A673 (cell line): ENCODE measurements at regions not wholly inside any gene's neighbourhood (a gene's known extent, or its start where the extent isn't known, plus 50 kb on each side); places are given as distances from the start of the nearest gene placed in this dataset.

Source experiments
- BruUV-seq: library from RNA; stranded (reverse); fragments of 400-500 nt; replicated peaks from 2 replicates; lab custom pipeline; 2021; lab: Mats Ljungman, UMichigan
- CTCF ChIA-PET: fragments of 300-600 bp; sonication (Branson Sonifier 250); formaldehyde crosslinking; loops from one replicate; lab custom pipeline; 2022; ENCODE audit warnings: antibody characterized with exemption; lab: Charles Lee
- POLR2A ChIA-PET: fragments of 300-600 bp; sonication (Branson Sonifier 250); formaldehyde crosslinking; loops from one replicate; lab custom pipeline; 2022; ENCODE audit warnings: antibody characterized with exemption; ENCODE audit not compliant: low non-redundant PET; lab: Charles Lee
- DNase-seq: peaks from one replicate; pipeline ENCODE4 v3.0.0-alpha.2; 2015; ENCODE audit warnings: low spot score
- H3K27ac ChIP-seq: fragments of 200-600 bp; sonication (generic); 2 replicates; pipeline ENCODE4 v1.5.1; 2016; ENCODE audit warnings: mixed run types, low read depth, mild to moderate bottlenecking, mixed read lengths, antibody characterized with exemption, low read length; ENCODE audit not compliant: poor library complexity, severe bottlenecking
- H3K27me3 ChIP-seq: fragments of 200-600 bp; sonication (generic); replicated peaks from 2 replicates; pipeline ENCODE4 v1.6.1; 2017; ENCODE audit warnings: mixed run types, low read depth, mild to moderate bottlenecking, mixed read lengths, antibody characterized with exemption, low read length; ENCODE audit not compliant: insufficient read depth, poor library complexity
- H3K36me3 ChIP-seq: fragments of 200-600 bp; sonication (generic); 2 replicates; pipeline ENCODE4 v1.6.1; 2016; ENCODE audit warnings: mixed run types, mild to moderate bottlenecking, mixed read lengths, antibody characterized with exemption, low read length; ENCODE audit not compliant: insufficient read depth, poor library complexity, severe bottlenecking
- H3K4me1 ChIP-seq: fragments of 200-600 bp; sonication (generic); 2 replicates; pipeline ENCODE4 v1.6.1; 2017; ENCODE audit warnings: mixed run types, mild to moderate bottlenecking, mixed read lengths, antibody characterized with exemption, low read length; ENCODE audit not compliant: insufficient read depth, poor library complexity, severe bottlenecking
- H3K4me3 ChIP-seq: fragments of 200-600 bp; sonication (generic); 2 replicates; pipeline ENCODE4 v1.5.1; 2016; ENCODE audit warnings: low read depth, mixed run types, mild to moderate bottlenecking, mixed read lengths, low read length; ENCODE audit not compliant: poor library complexity, severe bottlenecking
- H3K9me3 ChIP-seq: fragments of 200-600 bp; sonication (generic); 2 replicates; pipeline ENCODE4 v1.6.1; 2016; ENCODE audit warnings: mixed run types, low read depth, mild to moderate bottlenecking, mixed read lengths, antibody characterized with exemption, low read length; ENCODE audit not compliant: poor library complexity, severe bottlenecking
- EZH2 ChIP-seq: fragments of 200-600 bp; sonication (generic); IDR thresholded peaks from 2 replicates; pipeline ENCODE4 v1.6.1; 2017; ENCODE audit warnings: borderline replicate concordance, low read depth, mild to moderate bottlenecking, mixed read lengths, antibody characterized with exemption, low read length; ENCODE audit not compliant: poor library complexity, severe bottlenecking
- intact Hi-C: fragments of 100-400 bp; cut with micrococcal nuclease; formaldehyde crosslinking; loops from one replicate; pipeline ENCODE4 v1.10.0; 2022; ENCODE audit not compliant: unreplicated experiment
- TF ChIP-seq, protein P1 (sequence below): fragments of 300-800, 200-600 bp; sonication (generic); conservative IDR thresholded peaks from 2 replicates; pipeline ENCODE4 v1.5.1; 2017; ENCODE audit warnings: low read depth, mild to moderate bottlenecking, antibody characterized with exemption, low read length, moderate library complexity, mixed read lengths

DNA sequence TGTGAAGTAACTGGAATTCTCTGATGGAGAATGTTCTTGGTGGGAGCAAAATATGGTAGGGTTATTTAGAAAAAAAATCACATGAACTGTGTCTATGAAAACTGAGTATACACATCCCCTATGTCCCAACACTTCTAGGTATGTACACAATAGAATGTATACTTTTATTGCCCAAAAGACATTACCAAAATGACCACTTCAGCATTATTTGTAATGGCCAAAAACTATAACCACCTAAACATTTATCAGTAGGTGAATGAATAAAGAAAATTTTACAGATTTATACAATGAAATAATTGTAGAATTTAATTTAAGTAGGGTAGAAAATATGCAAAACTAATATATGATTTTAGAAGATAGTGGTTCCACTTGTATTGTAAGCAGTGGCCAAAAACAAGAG, 462.8 kb downstream of the KCNJ3 start:
- H3K9me3 ChIP-seq: no peaks in the 10 kb centered on the region
- intact Hi-C loops: no loop called here
- no peak for TF ChIP-seq EZH2
- TF ChIP-seq, protein P1, sequence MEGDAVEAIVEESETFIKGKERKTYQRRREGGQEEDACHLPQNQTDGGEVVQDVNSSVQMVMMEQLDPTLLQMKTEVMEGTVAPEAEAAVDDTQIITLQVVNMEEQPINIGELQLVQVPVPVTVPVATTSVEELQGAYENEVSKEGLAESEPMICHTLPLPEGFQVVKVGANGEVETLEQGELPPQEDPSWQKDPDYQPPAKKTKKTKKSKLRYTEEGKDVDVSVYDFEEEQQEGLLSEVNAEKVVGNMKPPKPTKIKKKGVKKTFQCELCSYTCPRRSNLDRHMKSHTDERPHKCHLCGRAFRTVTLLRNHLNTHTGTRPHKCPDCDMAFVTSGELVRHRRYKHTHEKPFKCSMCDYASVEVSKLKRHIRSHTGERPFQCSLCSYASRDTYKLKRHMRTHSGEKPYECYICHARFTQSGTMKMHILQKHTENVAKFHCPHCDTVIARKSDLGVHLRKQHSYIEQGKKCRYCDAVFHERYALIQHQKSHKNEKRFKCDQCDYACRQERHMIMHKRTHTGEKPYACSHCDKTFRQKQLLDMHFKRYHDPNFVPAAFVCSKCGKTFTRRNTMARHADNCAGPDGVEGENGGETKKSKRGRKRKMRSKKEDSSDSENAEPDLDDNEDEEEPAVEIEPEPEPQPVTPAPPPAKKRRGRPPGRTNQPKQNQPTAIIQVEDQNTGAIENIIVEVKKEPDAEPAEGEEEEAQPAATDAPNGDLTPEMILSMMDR: no peak
- H3K27me3 ChIP-seq: no peaks in the 10 kb centered on the region
- POLR2A ChIA-PET: no interaction called here
- no peak for DNase-seq
- H3K4me1 ChIP-seq: no peaks in the 10 kb centered on the region
- CTCF ChIA-PET: no interaction called here
- BruUV-seq: no TSS peak
- no peak overlapping the region for H3K27ac ChIP-seq
- no peaks in the 10 kb centered on the region for H3K36me3 ChIP-seq
- no peak overlapping the region for H3K4me3 ChIP-seq

DNA sequence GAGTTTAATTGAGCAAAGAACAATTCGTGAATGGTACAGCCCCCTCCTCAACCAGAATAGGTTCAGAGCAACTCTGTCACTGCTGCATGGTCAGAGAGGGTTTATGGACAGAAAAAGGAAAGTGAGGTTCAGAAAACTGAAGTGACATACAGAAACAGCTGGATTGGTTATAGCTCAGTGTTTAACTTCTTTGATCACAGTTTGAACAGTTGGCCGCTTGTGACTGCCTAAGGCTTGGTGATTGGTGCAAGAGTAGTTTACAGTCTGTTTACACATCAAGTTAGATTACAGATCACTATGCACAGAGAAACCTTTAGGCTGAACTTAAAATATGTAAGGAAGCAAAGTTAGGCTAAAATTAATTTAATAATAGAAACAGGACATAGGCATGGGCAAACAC, 459.2 kb downstream of the KCNJ3 start:
- BruUV-seq: no TSS peak
- CTCF ChIA-PET: no interaction called here
- Histone ChIP-seq H3K36me3 (no peaks in the 10 kb centered on the region), H3K4me3 (no peak overlapping the region), H3K9me3 (no peaks in the 10 kb centered on the region), H3K27me3 (no peaks in the 10 kb centered on the region), H3K27ac (no peak overlapping the region), H3K4me1 (no peaks in the 10 kb centered on the region)
- POLR2A ChIA-PET: no interaction called here
- no peak for DNase-seq
- intact Hi-C loops: no loop called here
- TF ChIP-seq, protein P1: no peak
- no peak for TF ChIP-seq EZH2

DNA sequence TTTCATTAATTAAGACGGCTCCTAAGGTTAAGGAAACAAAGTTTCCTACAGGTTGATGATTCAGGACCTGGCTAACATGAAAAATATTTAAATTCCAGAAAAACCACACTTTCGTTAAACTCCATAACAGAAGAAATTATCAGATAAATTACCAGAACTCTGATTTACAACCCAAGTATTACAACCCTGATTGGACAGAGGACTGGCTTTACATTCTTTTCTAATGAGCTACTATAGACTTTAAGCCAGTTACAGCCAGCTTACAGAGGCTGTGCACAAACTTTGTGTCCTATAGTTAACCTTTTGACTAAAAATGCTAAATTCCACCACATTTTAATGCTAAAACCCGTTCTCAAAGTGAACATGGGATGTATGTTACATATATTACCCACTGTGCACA, 458.6 kb downstream of the KCNJ3 start:
- ChIA-PET CTCF (no interaction called here), POLR2A (no interaction called here)
- H3K36me3 ChIP-seq: no peaks in the 10 kb centered on the region
- no peak overlapping the region for H3K27ac ChIP-seq
- no peaks in the 10 kb centered on the region for H3K9me3 ChIP-seq
- intact Hi-C loops: no loop called here
- no TSS peak for BruUV-seq
- DNase-seq: no peak
- no peaks in the 10 kb centered on the region for H3K27me3 ChIP-seq
- H3K4me1 ChIP-seq: no peaks in the 10 kb centered on the region
- TF ChIP-seq, protein P1: no peak
- no peak for TF ChIP-seq EZH2
- H3K4me3 ChIP-seq: no peak overlapping the region
